Spleen (tissue), 11 donors: ENCODE measurements at regions not wholly inside any gene's neighbourhood (a gene's known extent, or its start where the extent isn't known, plus 50 kb on each side); places are given as distances from the start of the nearest gene placed in this dataset.

ENCODE experiments used
- DNase-seq: peaks from one replicate; pipeline ENCODE4 v3.0.0-alpha.2; 2020
- H3K27ac ChIP-seq, 8 donors: fragments of 200-600 bp; sonication (generic) in 7 of 8; 1 replicate in 4 of 8; 2 replicates in 4 of 8; pipeline versions ENCODE4 v1.5.0 to v1.8.0; 2016 to 2021; ENCODE audit warnings: inconsistent platforms in 4 of 8, mild to moderate bottlenecking in 4 of 8, moderate library complexity in 1 of 8
- H3K27me3 ChIP-seq, 7 donors: fragments of 200-600 bp; sonication (generic) in 6 of 7; replicated peaks in 1 of 7; 1 replicate in 4 of 7; 2 replicates in 3 of 7; pipeline versions ENCODE4 v1.5.0 to v1.8.0; 2016 to 2021; ENCODE audit warnings: inconsistent platforms in 3 of 7, mild to moderate bottlenecking in 1 of 7
- H3K36me3 ChIP-seq, 6 donors: fragments of 200-600 bp; sonication (generic) in 5 of 6; 1 replicate in 4 of 6; 2 replicates in 2 of 6; pipeline versions ENCODE4 v1.5.0 to v1.8.0; 2016 to 2021; ENCODE audit warnings: inconsistent platforms in 2 of 6
- H3K4me1 ChIP-seq, 6 donors: fragments of 200-600 bp; sonication (generic) in 5 of 6; 1 replicate in 3 of 6; 2 replicates in 3 of 6; pipeline versions ENCODE4 v1.5.0 to v1.8.0; 2016 to 2021; ENCODE audit warnings: inconsistent platforms in 3 of 6
- H3K4me3 ChIP-seq, 8 donors: fragments of 200-600 bp; sonication (generic) in 7 of 8; 1 replicate in 4 of 8; 2 replicates in 4 of 8; pipeline versions ENCODE4 v1.5.0 to v1.8.0; 2016 to 2021; ENCODE audit warnings: inconsistent platforms in 4 of 8, mild to moderate bottlenecking in 4 of 8, moderate library complexity in 2 of 8
- H3K9me3 ChIP-seq, 8 donors: fragments of 200-600 bp; sonication (generic) in 7 of 8; 1 replicate in 4 of 8; 2 replicates in 4 of 8; pipeline versions ENCODE4 v1.5.0 to v1.8.0; 2016 to 2021; ENCODE audit warnings: inconsistent platforms in 4 of 8
- POLR2A ChIP-seq, 3 donors: fragments of 450-650 bp; IDR thresholded peaks; one replicate each; pipeline ENCODE4 v1.5.1; 2017; ENCODE audit warnings: antibody characterized with exemption in 3 of 3, mild to moderate bottlenecking in 1 of 3
- POLR2AphosphoS5 ChIP-seq, 3 donors: sonication (generic); formaldehyde crosslinking; IDR thresholded peaks; one replicate each; pipeline ENCODE4 v1.5.1; 2017; ENCODE audit warnings: antibody characterized with exemption in 3 of 3
- WGBS, 5 donors: extraction: QIAGEN DNeasy Blood & Tissue Kit in 3 of 5; methylation state at CpG; one replicate each; pipeline versions ENCODE4 v1.1.5 to v1.1.7; 2013 to 2018; 5-methylcytosine and 5-hydroxymethylcytosine counted together
- intact Hi-C: fragments of 100-400 bp; cut with DNase I; formaldehyde crosslinking; loops from one replicate; pipeline ENCODE4 v1.15.0; 2023; ENCODE audit warnings: low total_unique reads
- TF ChIP-seq, protein P1 (sequence below), 11 experiments: fragments of 200-600 bp in 7 of 11; fragments of 450-650 bp in 4 of 11; sonication (generic) in 4 of 11; IDR thresholded peaks in 8 of 11; conservative IDR thresholded peaks in 3 of 11; 1 replicate in 7 of 11; 2 replicates in 4 of 11; pipeline versions ENCODE4 v1.4.0 to v1.8.0; 2016 to 2021; ENCODE audit warnings: antibody characterized with exemption in 11 of 11, inconsistent platforms in 4 of 11, mild to moderate bottlenecking in 1 of 11
- donor health status: healthy with polysubstance abuse.
- donor health status: DM: no; HTN: no; CAD: no; lungs with moderate emphysema.
- donor health status: DM: no; HTN: no; CAD: no.
- donor health status: Bipolar disorder and iron deficiency.
- donor health status: healthy.
- donor health status: DM: no; HTN: no; CAD: no.
- donor health status: DM: yes; HTN: yes; CAD: no.

DNA sequence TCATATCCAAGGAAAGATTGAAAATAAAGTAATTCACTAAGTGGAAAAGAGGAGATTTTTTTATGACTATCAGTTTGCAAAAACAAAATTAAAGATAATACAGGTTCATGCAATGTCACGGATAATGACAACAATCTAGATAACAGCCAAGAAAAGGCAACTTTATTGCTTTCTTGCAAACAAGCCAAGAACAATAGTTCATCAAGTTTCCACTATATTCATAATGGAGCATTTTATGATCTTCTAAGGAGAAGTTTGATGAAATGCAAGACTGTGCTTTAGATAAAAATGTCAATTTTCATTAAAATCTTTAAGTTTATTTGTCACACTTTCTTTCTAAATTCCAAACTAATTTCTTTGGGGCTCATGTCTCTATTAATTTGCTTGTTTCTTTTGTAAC, 53.9 kb upstream of the NRP1 start:
- no peak for DNase-seq
- TF ChIP-seq POLR2A (IDR thresholded peaks at IDR 0.05), result no peak
- TF ChIP-seq POLR2AphosphoS5 (IDR thresholded peaks at IDR 0.05), result no peak
- TF ChIP-seq, protein P1, sequence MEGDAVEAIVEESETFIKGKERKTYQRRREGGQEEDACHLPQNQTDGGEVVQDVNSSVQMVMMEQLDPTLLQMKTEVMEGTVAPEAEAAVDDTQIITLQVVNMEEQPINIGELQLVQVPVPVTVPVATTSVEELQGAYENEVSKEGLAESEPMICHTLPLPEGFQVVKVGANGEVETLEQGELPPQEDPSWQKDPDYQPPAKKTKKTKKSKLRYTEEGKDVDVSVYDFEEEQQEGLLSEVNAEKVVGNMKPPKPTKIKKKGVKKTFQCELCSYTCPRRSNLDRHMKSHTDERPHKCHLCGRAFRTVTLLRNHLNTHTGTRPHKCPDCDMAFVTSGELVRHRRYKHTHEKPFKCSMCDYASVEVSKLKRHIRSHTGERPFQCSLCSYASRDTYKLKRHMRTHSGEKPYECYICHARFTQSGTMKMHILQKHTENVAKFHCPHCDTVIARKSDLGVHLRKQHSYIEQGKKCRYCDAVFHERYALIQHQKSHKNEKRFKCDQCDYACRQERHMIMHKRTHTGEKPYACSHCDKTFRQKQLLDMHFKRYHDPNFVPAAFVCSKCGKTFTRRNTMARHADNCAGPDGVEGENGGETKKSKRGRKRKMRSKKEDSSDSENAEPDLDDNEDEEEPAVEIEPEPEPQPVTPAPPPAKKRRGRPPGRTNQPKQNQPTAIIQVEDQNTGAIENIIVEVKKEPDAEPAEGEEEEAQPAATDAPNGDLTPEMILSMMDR (IDR thresholded peaks at IDR 0.05 in 8 of 11, conservative IDR thresholded peaks at IDR 0.05 in 3 of 11), result no peak
- H3K4me1 ChIP-seq, result no peaks in the 10 kb centered on the region
- H3K9me3 ChIP-seq, result no peaks in the 10 kb centered on the region
- intact Hi-C loops, result no loop called here
- no peaks in the 10 kb centered on the region for H3K27me3 ChIP-seq
- no peak overlapping the region for H3K4me3 ChIP-seq
- no peaks in the 10 kb centered on the region for H3K36me3 ChIP-seq
- H3K27ac ChIP-seq, result no peak overlapping the region
- 84 to 96% (median 92%) methylated on average over 1 of the region's 1 CpG for WGBS, 5 donors

DNA sequence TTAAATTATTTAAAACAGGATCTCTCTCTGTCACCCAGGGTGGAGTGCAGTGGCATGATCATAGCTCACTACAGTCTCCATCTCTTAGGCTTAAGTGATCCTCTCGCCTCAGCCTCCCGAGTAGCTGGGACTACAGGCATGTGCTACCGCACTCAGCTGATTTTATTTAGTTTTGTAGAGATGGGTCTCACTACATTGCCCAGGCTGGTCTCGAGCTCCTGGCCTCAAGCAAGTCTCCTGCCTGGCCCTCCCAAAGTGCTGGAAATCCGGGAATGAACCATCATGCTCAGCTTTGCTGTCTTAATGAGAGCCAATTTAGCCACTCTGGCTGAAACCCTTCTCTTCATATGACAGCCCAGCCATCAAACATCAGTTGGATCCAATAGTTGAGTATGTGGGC, 53.3 kb upstream of the NRP1 start:
- TF ChIP-seq POLR2AphosphoS5 (IDR thresholded peaks at IDR 0.05), result no peak
- no peak for TF ChIP-seq POLR2A (IDR thresholded peaks at IDR 0.05)
- no peak for DNase-seq
- intact Hi-C loops, result no loop called here
- 76 to 92% (median 84%) methylated on average over 5 of the region's 5 CpGs for WGBS, 5 donors
- Histone ChIP-seq H3K36me3 (no peaks in the 10 kb centered on the region), H3K27me3 (no peaks in the 10 kb centered on the region), H3K4me3 (no peak overlapping the region), H3K27ac (no peak overlapping the region), H3K4me1 (no peaks in the 10 kb centered on the region), H3K9me3 (no peaks in the 10 kb centered on the region)

DNA sequence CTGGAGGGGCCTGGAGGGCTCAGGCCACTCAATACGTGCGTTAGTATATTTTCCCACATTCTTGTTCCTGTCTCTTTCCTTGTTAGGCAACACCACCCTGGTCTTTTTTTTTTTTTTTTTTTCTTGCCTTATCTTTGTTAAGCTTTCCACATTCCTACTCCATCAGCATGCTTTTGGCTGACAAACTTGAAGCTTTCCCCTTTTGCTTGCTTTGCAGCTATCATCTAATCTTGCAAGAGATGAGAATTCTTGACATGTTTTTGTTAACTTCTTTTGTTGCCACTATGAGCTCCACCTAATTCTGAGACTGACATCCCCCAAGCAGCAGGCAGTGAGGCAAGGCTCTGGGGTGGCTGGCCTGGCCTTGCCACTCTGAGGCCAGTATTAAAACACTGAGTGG, 52.5 kb upstream of the NRP1 start:
- H3K4me1 ChIP-seq, result peaks cover 0 to 2% (median 0%) of the 10 kb centered on the region in 6 donors
- TF ChIP-seq, protein P1 (IDR thresholded peaks at IDR 0.05 in 8 of 11, conservative IDR thresholded peaks at IDR 0.05 in 3 of 11), result no peak
- TF ChIP-seq POLR2A (IDR thresholded peaks at IDR 0.05) (no peak), POLR2AphosphoS5 (IDR thresholded peaks at IDR 0.05) (no peak)
- DNase-seq, result no peak
- no peak overlapping the region for H3K4me3 ChIP-seq
- H3K27me3 ChIP-seq, result no peaks in the 10 kb centered on the region
- WGBS, 5 donors, result 72 to 91% (median 86%) methylated on average over 2 of the region's 2 CpGs
- no peaks in the 10 kb centered on the region for H3K36me3 ChIP-seq
- H3K27ac ChIP-seq, result no peak overlapping the region
- no peaks in the 10 kb centered on the region for H3K9me3 ChIP-seq
- intact Hi-C loops, result no loop called here

DNA sequence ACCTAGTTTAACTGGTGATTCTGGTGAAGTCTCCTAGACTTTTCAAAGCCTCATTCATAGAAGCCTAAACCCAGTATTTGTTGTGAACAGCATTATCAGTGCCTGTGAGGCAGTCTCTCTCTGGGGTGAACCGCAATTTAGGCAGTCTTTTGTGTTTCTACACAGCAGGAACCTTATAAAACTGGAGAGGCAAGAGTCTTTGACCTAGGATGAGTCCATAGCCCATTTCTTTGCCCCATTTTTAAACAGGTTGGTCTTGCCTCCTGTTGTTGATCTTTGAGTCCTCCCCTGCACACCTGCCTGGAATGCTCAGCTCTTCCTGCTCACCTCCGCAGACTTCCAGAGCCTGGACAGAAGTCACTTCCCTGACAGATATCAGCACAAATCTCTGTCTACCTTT, 51.2 kb upstream of the NRP1 start:
- WGBS, 5 donors, result 86 to 91% (median 90%) methylated on average over 2 of the region's 2 CpGs
- H3K9me3 ChIP-seq, result no peaks in the 10 kb centered on the region
- no peak overlapping the region for H3K4me3 ChIP-seq
- H3K27ac ChIP-seq, result no peak overlapping the region
- H3K36me3 ChIP-seq, result no peaks in the 10 kb centered on the region
- peaks cover 0 to 8% (median 3%) of the 10 kb centered on the region in 6 donors for H3K4me1 ChIP-seq
- DNase-seq, result no peak
- H3K27me3 ChIP-seq, result no peaks in the 10 kb centered on the region
- TF ChIP-seq POLR2AphosphoS5 (IDR thresholded peaks at IDR 0.05) (no peak), POLR2A (IDR thresholded peaks at IDR 0.05) (no peak)
- TF ChIP-seq, protein P1 (IDR thresholded peaks at IDR 0.05 in 8 of 11, conservative IDR thresholded peaks at IDR 0.05 in 3 of 11), result no peak
- intact Hi-C loops, result no loop called here

DNA sequence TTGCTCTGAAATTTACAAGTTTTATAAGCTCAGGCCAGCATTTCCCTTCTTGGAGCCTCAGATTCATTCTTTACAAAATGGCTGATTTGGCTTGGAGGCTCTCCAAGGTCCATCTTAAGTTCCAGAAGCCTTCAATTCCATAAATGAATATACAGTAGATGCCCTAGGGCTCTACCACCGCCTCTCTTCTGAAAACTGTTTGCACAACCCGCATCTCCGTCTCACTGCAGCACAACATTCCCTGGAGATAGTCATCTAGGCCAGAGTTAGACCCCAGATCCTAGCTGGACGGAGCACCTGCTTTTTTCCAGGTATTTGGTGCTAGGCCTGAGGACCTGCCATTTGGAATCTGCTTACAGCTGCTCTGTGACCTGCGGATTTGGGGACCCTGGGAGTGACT, 50.5 kb upstream of the NRP1 start:
- no peaks in the 10 kb centered on the region for H3K9me3 ChIP-seq
- intact Hi-C loops, result no loop called here

More for the DNA sequence above, 50.5 kb upstream of the NRP1 start:
- TF ChIP-seq, protein P1 (IDR thresholded peaks at IDR 0.05 in 8 of 11, conservative IDR thresholded peaks at IDR 0.05 in 3 of 11), result no peak
- TF ChIP-seq POLR2A (IDR thresholded peaks at IDR 0.05) (no peak), POLR2AphosphoS5 (IDR thresholded peaks at IDR 0.05) (no peak)
- Histone ChIP-seq H3K4me1 (peaks cover 0 to 8% (median 3%) of the 10 kb centered on the region in 6 donors), H3K27me3 (no peaks in the 10 kb centered on the region), H3K36me3 (no peaks in the 10 kb centered on the region), H3K27ac (no peak overlapping the region), H3K4me3 (no peak overlapping the region)
- no peak for DNase-seq
- WGBS, 5 donors, result 84 to 92% (median 89%) methylated on average over 5 of the region's 5 CpGs
